ENCODE measurements at regions not wholly inside any gene's neighbourhood (a gene's known extent, or its start where the extent isn't known, plus 50 kb on each side); places are given as distances from the start of the nearest gene placed in this dataset.

- no peak for DNase-seq (ENCODE audit: low read depth)
Observed at GRCh38 chr6:40268166-40268565, 319.0 kb downstream of the LRFN2 start.

- DNase-seq (ENCODE audit: low read depth), result no peak
Observed at GRCh38 chr6:40265615-40266014, 321.5 kb downstream of the LRFN2 start.

GRCh38 chr6:40263970-40264369 lies 323.2 kb downstream of the LRFN2 start:
- no peak for DNase-seq (ENCODE audit: low read depth)

DNA sequence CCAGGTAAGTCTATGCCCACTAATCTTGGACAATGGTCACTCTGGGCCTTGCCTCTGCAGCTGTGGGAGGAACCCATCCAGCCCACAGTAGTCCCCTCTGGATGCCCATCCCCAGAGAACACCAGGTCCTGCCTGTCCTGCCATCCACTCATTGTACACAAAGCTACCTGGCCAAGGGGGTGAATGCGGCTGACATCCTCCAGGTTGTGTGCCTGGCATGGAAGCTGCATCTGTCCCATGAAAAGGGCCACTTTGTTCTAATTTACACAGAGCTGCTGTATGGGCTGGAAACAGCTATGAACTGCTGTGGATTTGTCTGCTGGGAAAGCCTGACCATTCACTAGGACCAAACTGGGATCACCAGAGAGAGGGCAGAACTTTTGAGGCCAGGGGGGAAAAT lies 324.8 kb downstream of the LRFN2 start:
- no peak for DNase-seq (ENCODE audit: low read depth)

GRCh38 chr6:40258531-40258930 lies 324.3 kb upstream of the MOCS1 start:
- DNase-seq (ENCODE audit: low read depth), result no peak

GRCh38 chr6:40256831-40257230 lies 322.6 kb upstream of the MOCS1 start:
- DNase-seq (ENCODE audit: low read depth), result no peak

- DNase-seq (ENCODE audit: low read depth), result no peak
Observed at GRCh38 chr6:40256224-40256623, 322.0 kb upstream of the MOCS1 start.

GRCh38 chr6:40253420-40253819 lies 319.2 kb upstream of the MOCS1 start:
- DNase-seq (ENCODE audit: low read depth), result no peak

DNA sequence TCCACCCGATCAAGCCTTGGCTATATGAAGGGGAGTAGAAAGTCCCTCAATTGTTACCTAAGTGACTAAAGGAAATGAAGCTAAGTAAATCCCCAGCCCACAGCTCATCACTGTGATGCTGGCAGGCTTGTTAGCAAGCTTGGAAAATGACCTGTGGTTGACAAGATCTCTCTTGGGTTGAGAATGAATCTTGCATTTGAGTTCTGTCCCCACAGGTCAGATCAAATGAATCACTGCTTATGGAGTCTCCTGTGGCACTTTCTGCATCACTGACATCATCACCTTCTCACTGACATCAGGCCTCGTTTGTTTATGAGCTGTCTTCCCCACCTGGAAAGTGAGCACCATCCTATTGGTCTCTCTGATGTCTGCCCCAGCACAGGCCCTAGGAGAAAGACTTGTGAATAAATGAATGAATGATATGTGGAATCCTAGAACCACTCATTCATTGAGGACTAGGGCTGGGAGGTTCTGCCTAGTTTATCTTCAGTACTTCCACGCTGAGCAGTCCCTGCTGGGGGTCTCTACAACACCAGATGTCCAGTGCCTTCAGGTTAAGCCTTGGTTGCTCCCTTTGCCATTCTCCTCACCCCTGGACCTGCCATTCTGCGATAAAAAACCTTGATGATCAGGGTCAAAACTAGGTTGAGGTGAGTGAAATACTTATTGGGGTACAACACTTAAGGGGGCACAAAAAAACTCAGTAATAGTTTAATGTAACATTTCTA lies 318.4 kb upstream of the MOCS1 start:
- no peak for DNase-seq (ENCODE audit: low read depth)

DNA sequence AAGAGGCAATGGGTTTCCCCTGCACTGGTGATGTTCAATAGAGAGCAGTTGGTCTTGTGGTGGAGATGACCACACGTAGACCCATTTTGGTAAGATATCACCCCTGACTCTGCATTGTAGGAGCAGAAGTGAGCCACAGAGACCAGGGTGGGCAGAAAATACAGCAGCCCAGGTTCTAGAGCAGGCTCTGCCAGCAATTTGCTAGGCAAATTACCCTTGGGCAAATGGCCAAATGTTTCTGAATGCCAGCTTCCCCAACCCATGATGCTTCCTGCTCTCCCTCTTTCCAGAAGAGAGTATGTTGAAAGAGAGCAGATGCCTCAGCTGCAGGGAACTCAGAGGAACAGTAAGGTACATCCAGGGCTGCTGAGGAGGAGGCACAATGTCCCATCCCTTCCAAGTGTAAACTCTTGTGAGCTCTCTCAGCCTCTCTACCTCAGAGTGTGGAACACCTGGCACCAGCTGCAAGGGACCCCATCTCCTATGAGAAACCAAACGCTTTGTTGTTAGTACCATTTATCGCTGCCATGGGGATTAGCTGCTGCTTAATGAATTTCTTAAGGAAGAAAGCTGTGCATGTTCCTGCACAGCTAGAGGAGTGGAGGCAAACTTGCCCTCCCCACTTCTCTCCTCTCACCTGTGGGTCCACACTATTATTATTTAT lies 317.5 kb upstream of the MOCS1 start:
- DNase-seq (ENCODE audit: low read depth), result no peak

- DNase-seq (ENCODE audit: low read depth), result no peak
Observed at GRCh38 chr6:40249935-40250334, 315.7 kb upstream of the MOCS1 start.

DNA sequence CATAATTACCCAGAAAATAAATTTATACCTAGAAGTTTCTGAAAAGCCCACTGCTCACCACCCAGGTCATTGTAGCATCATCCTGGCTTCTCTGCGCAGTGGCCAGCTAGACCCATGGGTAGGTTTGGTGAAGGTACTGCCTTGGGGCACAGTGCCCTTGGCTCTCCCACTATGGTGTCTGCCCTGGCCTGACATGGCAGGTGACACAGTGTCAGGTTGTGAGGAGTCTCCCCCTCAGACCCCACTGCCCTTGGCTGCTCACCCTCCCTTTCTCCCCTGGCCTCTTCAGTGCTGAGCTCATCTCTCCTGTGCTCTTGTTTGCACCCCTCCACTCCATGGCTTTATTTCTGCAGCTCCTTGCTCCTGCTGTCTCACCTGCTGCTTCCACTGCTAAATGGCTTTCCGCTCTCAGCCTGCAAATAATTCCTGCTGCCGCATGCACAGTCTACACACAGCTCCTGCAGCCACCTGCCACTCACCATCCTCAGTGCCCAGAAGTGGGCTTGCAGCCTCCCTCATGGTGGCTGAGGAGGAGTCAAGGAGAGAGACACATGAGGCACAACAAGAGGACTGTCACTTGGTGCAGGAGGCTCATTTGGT lies 313.4 kb upstream of the MOCS1 start:
- DNase-seq (ENCODE audit: low read depth), result no peak

- no peak for DNase-seq (ENCODE audit: low read depth)
Observed at GRCh38 chr6:40244699-40245098, 310.4 kb upstream of the MOCS1 start.

DNA sequence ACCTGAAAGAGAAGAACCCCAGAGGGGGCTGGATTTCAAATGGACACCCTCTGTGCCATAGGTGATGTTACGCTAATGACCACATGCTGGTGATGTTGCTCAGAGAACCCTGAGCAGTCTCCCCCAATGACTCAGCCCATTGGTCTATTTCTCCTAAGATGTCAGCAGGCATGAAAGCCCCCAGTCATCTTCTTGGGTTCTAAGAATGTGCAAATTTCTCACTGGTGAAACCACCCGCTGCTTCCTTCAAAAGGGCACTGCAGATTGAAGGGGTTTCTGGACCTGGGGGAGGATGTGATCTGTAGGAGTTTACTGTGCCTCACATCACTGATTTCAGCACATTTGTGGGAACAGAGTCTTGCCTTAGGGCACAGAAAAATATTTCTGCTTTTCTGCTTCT lies 298.4 kb upstream of the MOCS1 start:
- DNase-seq (ENCODE audit: low read depth), result no peak

GRCh38 chr6:40227735-40228134 lies 293.5 kb upstream of the MOCS1 start:
- no peak for DNase-seq (ENCODE audit: low read depth)

- DNase-seq (ENCODE audit: low read depth), result no peak
Observed at GRCh38 chr6:40222354-40222753, 288.1 kb upstream of the MOCS1 start.

DNA sequence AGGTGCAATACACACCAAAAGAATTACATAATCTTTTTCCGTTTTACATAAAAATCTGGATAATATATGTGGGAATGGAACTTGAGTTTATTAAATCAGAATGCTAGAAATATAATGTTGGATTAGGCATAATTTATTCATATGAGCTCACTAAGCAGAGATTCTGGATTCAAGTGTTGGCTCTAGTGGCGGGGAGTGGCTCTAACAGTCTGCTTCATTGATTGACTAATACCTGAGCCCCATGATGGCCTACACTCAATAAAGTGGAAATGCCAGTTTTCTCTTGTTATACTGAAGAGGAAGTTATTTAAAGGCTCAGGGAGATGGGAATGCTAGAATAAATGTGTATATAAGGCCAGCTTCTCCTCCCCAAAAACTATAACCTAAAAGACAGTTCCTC lies 285.5 kb upstream of the MOCS1 start:
- no peak for DNase-seq (ENCODE audit: low read depth)

DNA sequence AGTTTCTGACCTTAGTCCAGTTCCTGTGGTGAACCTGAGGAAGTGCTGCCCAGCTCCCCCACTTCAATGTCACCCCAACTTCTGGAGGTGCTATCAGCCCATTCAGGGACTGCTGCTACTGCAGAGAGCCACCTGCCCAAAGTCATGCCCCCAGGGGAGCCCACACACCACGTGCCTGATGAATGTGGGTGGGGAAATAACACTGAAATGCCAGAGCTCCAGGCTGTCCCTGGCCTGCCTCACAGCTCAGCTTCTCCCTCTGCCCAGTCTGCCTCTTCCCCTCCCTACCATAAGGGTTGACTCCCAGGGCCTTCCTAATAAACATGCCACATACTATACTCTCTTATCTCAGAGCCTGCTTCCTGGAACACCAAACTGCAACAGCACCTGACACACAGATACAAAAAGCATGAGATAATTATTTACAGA lies 276.4 kb upstream of the MOCS1 start:
- DNase-seq (ENCODE audit: low read depth), result no peak

GRCh38 chr6:40205801-40206200 lies 271.5 kb upstream of the MOCS1 start:
- no peak for DNase-seq (ENCODE audit: low read depth)

DNA sequence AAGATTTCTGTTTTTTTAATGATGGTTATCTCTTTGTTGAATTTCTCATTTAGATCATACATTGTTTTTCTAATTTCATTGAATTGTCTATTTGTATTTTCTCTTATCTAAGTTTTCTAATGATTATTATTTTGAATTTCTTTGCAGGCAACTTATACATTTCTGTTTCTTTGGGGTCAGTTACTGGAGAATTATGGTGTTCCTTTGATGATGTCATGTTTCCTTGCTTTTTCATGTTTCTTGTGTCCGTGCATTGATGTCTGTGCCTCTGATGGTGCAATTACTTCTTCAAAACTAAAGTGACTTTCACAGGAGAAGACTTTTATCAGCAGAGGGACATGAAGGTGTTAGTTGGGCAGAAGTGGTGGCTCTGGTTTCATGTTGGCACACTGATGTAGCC lies 270.7 kb upstream of the MOCS1 start:
- DNase-seq (ENCODE audit: low read depth), result no peak

GRCh38 chr6:40197371-40197770 lies 263.1 kb upstream of the MOCS1 start:
- DNase-seq (ENCODE audit: low read depth), result no peak

GRCh38 chr6:40196135-40196518 lies 261.9 kb upstream of the MOCS1 start:
- no peak for DNase-seq (ENCODE audit: low read depth)

GRCh38 chr6:40195428-40196134 lies 261.3 kb upstream of the MOCS1 start:
- no peak for DNase-seq (ENCODE audit: low read depth)

Measured in fibroblast of the conjunctiva (primary cell).